HG03159 (cell line): ENCODE measurements at regions not wholly inside any gene's neighbourhood (a gene's known extent, or its start where the extent isn't known, plus 50 kb on each side); places are given as distances from the start of the nearest gene placed in this dataset.

Experiments used
- ATAC-seq: cut with Tn5 transposase; IDR thresholded peaks from one replicate; pipeline ENCODE4 v1.9.1; 2021; ENCODE audit warnings: mild to moderate bottlenecking, moderate library complexity; ENCODE audit not compliant: unreplicated experiment

DNA sequence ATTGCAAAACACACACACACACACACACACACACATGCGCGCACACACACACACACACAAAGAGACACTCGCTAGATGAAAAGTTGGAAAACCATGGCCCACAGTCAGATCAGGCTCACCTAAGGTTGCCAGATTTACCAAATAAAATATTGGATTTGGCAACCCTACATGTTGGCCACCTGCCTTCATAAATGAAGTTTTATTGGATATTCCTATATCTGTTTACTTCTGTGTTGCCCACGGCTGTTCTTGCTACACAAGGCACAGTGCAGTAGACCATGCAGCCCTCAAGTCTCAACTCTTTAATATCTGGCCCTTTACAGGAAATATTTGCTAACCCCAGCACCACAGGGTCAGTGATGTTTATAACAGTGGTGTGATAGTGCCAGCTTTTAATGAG, 445.0 kb upstream of the PROK2 start:
- no peak for ATAC-seq

DNA sequence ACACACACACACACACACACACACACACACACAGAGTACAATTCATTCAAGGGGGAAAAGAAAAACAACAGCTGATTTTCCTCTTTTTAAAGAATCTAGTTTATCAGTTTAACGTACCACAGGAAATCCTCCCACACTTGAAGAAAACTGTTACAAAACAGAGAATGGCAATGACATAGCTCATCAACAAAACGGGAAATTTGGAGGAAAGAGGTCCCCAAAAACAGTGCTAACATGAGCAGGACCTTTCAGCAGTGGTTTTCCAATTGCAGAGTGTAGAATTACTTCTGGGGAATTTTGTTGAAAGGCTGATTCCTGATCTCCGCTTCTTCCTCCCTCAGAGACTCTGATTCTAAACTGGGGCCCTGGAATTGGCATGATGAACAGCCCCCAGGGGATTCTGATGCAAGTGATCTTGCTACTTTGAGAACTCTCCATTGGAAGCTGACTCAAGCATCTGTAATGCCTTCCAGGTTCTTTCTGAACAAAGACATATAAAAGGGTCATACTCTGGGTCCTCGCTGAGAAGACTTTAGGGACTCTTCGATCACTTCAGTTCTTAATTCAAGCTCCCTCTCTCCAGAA, 442.6 kb upstream of the PROK2 start:
- ATAC-seq, result no peak

DNA sequence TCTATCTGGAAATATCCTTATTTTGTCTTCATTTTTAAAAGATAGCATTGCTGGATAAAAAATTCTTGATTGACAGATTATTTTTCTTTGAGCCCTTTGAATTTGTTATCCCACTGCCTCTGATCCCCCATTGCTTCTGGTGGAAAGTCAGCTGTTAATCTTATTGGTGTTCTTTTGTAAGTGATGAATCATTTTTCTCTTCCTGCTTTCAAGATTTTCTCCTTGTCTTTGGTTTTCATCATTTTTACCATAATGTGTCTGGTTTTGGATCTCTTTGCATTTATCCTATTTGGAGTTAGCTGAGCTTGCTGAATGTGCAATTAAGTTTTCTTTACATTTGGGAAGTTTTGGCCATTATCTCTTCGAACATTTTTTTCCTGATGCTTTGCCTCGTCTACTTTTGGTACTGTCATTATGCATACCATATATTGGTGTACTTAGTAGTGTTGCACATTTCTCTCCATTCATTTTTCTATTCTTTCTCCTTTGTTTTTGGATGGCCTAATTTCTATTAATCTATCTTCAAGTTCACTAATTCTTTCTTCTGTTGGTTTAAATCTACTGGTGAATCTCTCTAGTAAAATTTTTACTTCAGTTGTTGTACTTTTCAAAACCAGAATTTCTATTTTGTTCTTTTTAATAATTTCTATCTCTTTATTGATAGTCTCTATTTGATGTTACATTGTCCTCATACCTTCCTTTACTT, 440.0 kb upstream of the PROK2 start:
- no peak for ATAC-seq

DNA sequence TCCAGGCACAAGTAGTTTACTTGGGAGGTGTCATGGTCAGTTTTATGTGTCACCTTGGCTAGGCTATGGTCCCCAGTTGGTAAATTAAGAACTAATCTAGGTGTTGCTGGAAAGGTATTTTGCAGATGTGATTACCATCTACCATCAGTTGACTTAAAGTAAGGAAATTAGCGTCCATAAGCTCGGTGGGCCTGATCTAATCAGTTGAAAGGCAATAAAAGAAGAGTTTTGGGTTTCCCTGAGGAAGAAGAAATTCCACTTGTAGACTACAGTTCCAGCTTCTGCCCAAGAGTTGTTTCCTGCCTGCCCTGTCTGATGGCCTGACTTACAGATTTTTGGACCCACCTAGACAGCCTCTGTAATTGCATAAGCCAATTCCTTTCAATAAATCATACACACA, 438.7 kb upstream of the PROK2 start:
- no peak for ATAC-seq

GRCh38 chr3:72223116-72223515, 438.2 kb upstream of the PROK2 start:
- ATAC-seq, result no peak

DNA sequence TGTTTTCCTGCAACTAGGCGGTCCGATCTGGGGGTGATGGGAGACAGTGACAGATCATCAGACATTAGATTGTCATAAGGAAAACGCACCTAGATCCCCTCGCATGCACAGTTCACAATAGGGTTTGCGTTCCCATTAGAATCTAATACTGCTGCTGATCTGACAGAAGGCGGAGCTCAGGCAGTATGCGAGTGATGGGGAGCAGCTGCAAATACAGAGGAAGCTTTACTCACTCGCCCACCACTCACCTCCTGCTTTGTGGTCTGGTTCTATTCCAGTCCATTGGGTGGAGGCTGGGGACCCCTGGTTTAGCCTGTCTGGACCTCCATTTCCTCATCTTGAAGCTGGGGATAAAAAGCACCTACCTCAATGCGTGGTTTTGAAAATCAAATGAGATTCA, 437.5 kb upstream of the PROK2 start:
- no peak for ATAC-seq

DNA sequence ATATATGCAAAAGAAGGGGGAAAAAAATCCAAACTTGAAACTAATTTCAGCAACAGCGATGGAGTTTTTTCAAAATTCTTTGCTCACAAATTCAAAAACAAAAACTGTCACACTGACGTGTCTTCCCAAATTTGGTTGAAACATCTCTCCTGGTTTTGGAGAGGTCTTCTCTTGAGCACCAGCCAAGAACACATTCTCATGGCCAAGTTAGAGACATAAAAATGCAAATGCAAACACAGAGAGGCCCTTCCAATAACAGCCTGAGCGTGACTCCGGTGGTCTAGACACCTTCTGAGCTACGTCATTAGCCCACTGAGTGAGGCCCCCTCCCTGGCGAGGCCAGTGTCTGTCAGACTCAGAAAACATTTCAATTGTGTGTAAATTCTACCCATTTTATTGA, 436.0 kb upstream of the PROK2 start:
- ATAC-seq, result no peak

GRCh38 chr3:72219752-72220151, 434.8 kb upstream of the PROK2 start:
- no peak for ATAC-seq

DNA sequence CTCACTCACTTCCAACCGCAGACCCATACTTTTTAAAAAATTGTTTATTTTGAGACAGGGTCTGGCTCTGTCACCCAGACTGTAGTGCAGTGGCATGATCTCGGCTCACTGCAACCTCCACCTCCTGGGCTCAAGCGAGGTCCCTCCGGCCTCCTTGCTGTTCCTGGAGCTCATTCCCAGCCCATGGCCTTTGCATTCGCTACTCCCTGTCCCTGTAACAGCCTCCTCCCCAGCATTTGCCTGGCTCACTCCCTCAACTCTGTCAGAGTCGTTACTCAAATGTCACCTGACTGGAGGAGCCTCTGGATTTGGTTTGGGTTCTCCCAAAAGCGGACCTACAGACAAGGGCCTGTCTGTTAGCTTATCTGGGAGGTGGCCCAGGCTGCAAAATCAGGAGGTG, 432.6 kb upstream of the PROK2 start:
- ATAC-seq, result no peak

DNA sequence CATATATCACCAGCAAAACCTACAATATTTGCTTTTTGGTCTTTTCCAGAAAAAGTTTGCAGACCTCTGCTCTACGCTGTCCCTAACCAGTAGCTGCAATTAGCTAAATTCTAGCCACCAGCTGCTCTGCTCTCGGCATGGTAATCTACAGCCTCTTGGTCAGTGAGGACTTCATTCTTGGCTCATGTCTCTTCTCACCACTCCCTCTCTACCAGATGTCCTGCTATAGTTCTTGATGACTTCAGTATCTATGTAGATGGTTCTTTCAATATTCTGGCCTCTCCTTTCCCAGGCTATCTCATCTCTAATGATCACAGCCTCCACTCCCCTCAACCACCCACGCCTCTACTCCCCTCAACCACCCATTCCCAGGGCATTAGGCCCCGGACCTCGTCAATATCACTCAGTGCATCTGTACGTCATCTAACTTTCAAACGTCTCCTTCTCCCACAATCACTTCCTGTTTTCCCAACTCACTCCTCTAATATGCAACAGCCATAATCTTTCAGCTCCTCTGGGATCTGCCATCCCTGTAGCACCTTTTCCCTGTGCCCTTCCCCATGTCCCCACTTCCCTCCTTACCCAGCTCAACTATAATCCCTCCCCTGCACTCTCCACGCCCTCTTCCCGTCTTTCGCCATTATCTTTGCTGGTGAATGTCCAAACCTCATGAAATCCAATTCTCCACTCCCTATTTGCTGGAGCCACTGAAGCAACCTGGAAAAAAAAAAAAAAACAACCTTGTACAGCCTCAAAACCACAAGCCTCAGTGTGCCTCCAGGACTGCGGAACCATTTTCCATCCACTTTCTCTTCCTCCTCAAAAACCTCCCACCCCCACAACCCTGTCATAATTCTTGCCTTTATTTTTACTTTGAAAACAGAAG, 429.4 kb upstream of the PROK2 start:
- no peak for ATAC-seq

DNA sequence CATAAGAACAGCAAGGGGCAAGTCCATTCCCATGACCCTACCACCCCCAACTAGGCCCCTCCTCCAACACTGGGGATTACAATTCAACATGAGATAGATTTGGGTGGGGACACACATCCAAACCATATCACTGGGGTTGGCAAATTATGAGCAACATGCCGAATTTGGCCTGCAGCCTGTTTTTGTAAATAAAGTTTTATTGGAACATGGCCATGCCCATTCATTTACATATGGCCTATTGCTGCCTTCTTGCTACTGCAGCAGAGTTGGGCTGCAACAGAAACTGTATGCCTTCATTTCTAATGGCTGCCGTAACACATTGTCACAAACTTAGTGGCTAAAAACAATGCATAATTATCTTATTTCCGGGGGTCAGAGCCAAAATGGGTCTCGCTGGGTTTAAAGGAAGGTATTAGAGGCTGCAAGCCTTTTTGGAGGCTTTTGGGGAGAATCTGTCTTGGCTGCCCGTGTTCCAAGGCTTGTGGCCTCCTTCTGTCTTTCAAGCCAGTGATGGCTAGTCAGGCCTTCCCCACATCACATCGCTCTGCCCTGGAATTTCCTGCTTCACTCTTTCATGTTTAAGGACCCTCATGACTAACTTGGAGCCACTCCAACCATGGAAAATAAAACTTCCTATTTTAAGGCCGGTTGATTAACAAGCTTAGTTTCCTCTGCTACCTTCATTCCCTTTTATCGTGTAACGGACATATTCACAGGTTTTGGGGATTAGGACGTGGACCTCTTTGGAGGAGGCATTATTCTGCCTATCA, 428.5 kb upstream of the PROK2 start:
- ATAC-seq, result no peak

GRCh38 chr3:72212396-72212795, 427.4 kb upstream of the PROK2 start:
- no peak for ATAC-seq

DNA sequence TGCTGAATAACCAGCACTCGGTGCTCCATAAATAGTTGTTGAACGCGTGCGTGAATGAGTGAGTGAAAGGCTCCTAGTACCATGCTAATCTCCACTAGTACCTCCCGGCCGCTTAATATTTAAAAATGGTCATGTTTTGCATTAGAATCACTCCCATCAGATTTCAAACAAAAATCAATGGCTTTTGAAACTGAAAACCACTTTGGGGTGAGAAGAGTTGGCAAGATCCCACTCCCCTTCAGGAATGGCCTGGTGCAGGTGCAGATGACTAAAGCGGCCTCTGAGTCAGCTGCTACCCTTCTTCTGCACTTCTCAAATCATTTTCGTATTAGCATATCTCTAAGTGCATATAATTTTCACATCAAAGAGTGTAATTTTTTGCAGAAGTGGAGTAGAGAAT, 425.3 kb upstream of the PROK2 start:
- no peak for ATAC-seq

GRCh38 chr3:72205297-72205826, 420.4 kb upstream of the PROK2 start:
- no peak for ATAC-seq

DNA sequence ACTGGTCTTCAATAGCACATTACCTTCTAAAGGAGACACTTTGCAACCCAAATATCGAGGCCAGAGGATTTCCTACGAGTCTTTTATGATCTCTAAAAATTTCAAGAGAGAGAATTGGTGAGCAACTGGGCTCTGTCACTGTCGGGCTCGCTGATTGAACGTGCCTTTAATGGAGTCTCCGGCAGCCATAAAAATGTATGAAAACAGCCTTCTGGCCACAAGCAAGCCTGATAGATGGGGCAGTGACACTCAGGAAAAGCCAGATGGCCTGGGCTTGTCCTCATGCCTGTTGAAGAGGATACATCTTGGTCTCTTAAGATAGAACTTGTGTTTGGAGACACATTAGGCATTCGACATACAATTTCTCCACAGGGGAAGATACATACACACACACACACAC, 419.5 kb upstream of the PROK2 start:
- no peak for ATAC-seq

- ATAC-seq, result no peak
Measured at GRCh38 chr3:72203613-72204349, 418.8 kb upstream of the PROK2 start.

- ATAC-seq, result no peak
Measured at GRCh38 chr3:72203105-72203504, 418.2 kb upstream of the PROK2 start.

- no peak for ATAC-seq
Measured at GRCh38 chr3:72200332-72200731, 415.4 kb upstream of the PROK2 start.

GRCh38 chr3:72199530-72199929, 414.6 kb upstream of the PROK2 start:
- no peak for ATAC-seq

DNA sequence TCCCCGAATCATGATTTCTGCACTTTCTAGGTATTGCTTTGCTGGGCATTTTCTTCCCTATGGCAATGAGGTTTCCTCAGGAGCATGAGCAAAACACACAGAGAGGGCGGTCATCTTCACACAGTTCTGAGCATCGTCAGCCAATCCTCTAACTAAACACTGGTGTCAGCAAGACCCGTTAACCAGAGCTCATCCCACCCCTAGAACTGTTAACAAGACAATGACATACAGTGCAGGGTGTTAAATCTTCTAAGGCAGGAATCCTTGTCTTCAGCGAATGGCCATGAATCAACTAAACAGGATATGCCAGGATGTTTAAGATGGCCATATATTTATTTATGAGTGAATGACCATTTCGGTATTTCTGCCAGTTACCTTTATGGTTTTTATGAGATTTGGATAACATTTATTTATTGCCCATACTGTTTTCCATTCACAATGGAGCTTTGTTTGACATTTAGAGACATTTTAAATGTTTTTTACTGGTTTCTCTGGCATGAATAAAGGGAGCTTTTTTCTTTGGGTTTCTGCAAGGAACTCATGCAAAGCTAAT, 411.5 kb upstream of the PROK2 start:
- no peak for ATAC-seq
